ENCODE measurements at regions not wholly inside any gene's neighbourhood (a gene's known extent, or its start where the extent isn't known, plus 50 kb on each side); places are given as distances from the start of the nearest gene placed in this dataset.

DNA sequence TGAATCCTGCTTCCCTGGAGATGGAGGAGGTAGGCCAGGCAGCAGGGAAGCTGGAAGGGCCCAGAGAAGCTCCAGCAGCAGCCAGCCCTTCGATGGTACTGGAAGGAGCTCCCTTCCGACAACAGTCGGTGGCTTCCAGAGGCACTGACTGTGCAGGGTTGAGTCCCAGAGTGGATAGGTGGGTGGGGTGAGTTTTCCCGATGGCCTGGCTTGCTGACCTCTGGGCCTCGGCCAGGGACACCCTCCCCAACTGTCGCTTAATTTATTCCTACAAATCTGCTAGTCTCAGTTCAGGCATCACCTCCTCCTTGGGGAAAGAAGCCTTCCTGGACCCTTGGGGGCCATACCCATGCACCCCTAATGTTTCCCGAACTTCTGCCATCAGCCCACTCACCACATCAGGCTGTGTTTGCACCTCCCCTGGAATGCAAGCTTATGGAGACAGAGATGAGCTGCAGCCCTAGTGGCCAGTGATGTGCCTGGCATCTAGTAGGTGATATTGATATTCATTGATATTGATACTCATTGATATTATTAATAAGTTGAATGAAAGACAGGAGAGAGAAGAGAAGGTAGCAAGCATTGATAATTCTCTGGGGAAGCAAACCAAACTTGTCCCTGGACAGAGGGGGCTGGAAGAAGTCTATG is 104.6 kb upstream of the BOD1 start:
- DNase-seq = no peak

DNA sequence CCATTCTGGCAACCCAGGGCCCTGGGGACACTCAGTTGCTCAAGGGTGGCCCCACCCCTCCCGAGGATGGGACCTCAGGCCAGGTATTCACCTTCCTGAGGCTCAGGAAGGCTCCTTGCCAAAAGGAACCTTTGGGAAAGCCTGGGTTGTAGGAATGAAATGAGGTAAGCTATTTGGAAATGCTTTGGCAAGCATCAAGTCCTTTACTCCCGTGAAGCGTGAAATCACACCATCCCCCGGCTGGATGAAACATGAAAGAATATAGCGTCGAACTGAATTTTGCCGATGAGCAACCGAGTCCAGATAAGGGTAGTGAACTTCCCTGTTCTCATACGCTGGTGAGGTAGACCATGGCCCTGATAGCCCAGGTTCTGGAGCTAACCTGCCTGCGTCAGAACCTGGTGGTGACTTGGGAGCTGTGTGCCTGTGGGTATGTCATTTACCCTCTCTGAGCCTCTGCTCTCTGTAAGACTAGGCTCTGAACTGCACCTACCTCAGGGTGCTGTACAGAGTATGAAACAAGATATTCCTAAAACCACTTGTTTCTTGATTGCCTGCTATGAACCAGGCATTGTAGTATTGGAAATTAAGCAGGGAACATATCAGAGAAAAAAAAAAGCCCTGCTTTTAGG is 105.3 kb upstream of the BOD1 start:
- no peak for DNase-seq

DNA sequence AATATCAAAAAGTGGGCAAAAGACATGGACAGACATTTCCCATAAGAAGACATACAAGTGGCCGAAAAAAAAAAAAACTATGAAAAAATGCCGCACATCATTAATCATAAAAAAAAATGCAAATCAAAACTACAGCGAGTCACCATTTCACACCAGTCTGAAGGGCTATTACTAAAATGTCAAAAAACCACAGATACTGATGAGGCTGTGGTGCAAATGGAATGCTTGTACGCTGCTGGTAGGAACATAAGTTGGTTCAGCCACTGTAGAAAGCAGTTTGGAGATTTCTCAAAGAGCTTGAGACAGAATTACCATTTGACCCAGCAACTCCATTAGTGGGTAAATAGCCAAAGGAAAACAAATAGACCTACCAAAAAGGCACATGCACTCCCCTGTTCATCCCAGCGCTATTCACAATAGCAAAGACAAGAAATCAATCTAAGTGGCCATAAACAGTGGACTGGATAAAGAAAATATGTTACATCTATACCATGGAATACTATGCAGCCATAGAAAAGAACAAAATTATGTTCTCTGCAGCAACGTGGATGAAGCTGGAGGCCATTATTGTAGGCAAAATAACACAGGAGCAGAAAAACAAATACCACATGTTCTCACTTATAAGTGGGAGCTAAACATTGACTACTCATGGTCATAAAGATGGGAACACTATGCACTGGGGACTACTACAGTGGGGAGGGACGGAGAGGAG is 110.6 kb upstream of the BOD1 start:
- no peak for DNase-seq

DNA sequence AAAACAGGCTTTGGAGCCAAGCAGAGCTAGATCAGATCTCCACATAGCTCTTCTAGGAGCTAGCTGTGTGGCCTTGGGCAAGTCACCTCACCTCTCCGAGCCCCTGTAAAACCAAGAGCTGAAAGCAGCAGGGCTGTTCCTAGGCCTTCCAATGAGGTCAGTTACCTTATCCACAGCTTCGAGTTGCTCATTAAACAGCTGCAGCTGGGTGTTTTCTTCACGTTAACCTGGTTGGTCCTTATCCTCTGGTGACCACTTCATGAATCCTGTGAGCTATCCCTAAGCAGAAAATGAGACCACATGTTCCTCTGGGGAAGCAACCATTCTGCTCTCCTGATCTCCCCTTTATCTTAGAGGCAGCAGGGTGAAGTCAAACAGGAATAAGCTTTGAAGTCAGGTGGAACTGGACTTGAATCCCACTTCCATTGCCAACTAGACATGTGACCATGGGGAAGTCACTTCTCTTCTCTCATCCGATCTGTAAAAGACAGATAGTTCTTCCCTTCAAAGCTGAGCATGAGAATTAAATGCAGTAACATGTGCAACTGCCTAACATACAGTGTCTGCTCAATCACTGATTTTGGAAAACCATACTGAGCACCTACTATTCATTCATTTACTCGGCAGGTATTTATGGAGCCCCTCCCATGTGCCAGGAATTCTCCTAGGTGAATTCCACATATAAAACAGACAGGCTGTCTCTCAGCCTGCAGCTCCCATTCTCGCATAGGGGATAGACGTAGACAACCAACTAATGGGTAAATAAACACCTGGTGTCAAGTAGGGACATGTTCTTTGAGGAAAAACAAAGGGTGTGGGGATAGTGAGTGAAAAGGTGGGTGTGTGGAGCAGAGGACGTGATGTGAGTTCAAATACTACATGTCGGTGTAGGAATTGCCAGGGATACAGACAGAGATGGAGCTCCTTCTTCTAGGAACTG is 111.7 kb upstream of the BOD1 start:
- DNase-seq = no peak

DNA sequence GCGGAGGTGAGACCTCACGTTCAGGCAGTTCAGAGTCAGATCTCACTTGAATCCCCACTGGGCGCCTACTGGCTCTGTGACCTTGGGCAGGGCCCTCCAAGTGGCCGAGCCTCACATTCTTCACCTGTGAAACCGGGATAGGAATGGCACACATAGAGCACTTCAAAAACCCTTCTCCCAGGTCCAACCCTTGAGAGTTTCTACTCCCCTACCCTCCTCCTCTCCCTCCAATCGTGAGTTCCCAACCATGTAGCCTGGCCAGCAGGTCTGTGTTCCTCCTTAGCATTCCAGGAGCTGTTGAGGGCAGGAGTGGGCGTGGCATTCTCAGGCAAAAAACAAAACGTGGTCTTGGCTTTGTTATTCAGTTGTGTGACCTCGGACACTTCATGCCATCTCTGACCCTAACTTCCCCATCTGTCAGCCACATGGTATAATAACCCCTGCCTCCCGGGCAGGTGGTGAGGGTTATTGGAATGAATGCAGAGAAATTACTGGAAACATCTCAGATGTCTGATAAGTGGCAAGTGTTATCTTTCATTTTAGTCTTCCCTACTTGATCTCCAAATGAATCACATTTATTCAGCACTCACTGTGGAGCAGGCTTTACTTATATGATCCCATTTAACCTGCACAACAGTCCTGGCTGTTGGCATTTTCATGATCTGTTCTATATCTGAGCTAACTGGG is 112.8 kb upstream of the BOD1 start:
- no peak for DNase-seq

DNA sequence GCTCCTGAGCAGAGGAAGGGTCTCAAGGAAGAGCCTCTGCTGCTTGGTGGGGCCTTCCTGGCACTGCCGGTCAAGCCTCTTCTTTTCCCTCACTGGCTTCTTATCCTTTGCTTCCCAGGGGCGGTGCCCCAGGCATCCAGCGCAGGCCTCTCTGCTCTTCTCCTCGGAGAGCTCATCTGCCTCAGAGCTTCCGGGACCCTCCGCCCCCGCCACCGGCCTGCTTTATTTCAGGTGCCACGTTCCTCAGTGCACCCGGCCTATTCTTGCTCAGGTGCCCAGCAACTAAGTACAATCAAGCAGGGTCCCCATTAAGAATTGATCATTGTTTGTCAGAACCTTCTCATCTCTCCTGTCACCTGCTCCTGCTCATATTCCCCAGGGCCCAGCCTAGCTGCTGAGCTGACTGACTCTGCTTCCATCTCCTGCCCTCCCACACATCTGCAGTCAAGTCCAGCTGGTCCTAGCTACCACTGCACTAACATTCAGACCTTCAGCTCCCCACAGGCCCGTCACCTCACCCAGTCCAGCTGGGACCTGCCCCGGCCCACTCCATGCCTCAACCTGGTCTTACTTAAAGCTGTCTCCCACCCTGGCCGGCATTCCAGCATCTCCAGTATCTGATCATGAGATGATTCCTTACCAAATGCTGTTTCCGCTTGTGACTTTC is 114.3 kb upstream of the BOD1 start:
- DNase-seq = no peak

DNA sequence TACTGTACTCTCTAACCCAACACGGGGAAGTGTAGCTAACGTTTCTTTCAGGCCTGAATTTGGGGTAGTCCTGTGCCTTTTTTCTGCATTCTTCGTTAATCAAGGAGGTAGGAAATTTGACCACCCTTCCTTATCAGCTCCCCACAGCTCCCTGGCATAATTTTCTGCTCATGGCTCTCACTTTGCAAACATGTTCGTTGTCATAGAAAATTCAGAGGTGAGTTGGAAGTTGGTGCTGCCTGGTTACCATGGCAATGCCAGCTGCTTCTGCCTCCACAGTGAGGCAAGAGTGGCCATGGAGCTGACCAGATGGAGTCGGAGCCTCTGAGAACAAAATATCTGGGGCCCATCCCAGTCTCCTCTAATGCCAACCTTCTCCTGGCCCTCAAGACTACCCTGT is 116.6 kb upstream of the BOD1 start:
- DNase-seq = no peak

DNA sequence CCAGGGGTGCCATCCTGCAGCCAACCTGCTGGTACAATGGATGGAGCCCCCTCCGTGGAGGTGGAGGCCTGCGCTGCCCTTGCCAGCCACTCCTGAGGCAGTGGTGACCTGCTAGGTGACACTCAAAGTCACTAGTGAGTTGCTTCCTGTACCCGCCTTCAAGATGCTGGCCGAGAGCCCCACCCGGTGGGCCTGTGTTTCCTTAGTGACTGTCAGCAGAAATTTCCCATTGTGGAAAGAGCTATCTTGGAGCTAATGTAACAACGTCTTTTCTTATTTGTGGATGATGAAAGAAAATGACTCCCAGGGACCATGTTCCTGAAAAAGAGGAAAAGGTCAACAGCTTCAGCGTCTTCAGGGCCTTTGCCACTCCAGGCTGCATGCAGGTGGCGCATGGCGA is 117.0 kb upstream of the BOD1 start:
- no peak for DNase-seq

DNA sequence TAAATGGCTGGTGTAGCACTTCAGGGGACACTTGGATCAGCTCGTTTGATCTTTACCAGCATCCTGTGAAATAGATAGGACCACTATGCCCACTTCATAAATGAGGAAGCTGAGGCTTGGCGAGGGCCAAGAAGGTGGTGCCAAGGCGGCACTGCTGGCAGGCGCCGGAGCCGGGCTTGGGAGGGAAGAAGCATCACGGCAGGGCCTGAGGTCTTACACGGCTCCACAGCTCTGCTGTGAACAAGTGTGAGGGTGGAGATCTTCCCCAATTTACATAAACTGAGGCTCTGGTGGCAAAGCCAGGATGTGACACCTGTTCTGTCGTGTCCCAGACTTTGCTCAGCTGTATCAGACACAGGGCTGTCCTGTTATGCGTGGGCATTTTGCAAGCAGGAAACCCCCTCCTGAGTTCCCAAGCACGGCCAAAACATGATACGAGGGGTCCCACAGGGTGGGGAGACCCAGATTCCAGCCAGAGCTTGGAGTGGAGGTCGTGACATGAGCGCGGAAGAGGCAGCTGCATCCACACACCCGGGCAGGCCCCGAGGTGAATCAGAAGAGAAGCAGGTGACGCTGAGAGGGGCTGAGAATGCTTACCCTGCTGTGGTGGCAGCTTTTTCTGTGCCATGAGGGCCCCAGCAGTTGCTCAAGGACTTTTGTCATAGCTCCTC is 117.5 kb upstream of the BOD1 start:
- DNase-seq = no peak

DNA sequence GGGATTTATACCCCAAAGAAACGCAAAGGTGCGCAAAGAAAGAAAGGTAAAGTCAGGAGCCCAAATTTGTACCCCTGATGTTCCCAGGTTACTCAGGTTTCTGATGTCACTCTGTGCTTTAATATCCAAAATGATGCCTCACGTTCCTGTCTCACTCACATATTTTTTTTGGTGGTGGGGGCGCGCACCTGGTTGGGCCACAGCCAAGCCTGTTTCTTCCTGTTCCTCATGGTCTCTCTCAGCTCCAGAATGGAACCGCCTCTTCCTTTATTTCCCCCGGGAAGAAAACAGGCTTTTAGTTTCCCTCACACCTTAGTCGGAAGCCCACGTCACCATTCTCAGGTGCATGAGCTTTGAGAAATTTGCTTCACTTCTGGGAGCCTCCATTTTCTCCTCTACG is 118.3 kb upstream of the BOD1 start:
- no peak for DNase-seq

DNA sequence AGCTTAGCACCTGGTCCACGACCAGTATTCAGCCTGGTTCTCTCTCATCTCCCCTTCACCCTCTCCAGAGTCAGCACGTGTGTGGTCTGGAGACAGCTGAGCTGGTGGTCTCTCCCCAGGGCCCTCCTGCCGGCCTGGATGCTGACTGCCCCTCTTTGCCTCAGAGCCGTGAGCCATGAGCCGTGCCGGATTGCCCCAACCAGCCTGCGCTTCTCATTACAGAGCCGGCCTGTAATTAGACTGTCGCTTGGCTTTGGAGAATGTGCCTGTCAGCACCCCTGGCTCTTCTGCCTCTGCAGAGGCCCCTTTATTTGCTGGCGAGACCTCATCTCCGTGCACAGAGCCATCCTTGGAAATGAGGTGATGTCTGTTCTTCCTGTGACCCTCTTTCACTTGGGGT is 118.7 kb upstream of the BOD1 start:
- DNase-seq = no peak

DNA sequence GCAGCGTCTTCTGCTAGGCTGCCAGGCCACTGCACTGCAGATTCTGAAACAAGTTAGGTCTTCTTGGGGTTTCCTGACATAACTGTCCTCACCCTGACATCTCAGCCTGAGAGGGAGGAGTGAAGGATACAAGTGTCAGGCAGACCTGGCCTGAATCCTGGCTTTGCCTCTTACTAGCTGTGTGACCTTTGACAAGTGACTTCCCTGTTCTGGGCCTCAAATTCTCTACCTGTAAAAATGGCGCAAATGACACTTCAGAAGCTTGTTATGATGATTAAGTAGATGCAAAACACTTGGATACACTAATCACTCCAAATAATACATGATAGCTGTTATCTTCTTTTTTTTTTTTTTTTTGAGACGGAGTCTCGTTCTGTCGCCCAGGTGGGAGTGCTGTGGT is 119.2 kb upstream of the BOD1 start:
- no peak for DNase-seq

DNA sequence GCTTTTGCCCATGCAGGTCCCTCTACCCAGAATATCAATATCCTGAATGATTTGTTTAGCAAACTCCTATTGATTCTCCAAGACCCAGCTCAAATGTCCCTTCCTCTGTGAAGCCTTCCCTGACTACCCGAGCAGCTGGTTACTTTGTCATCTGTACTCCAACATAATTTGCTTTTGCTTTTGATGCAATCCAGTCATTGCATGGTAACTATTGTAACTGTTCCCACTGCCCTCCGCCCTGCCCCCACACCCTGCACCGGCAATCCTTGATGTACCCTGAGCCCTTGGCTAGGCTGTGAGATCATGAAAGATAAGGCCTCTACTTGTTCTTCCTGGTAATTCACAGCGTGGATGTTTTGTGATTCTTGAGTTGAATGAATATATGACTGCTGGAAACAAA is 119.9 kb upstream of the BOD1 start:
- no peak for DNase-seq

DNA sequence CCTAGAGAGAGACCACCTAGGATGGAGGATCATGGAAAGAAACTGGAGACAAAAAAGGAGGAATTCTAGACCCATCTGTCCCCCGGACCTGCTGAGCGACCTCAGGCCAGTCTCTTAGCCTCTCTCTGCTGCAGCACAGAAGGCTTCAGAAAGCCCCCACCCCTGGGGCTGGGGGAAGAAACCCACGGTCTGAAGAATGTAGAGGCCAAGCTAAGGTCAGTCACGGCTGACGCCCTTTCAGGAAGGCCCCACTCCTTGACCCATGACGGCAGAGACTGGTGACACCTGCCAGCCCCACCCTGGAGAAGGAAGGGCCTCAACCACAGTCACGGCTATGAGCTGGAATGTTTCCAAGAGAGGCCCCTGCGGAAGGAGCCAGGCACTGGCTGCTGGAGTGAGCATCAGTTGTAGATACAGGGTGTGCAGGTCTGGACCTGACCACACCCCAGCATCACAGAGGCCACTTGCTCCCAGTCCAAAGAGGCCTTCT is 120.5 kb upstream of the BOD1 start:
- DNase-seq = no peak

DNA sequence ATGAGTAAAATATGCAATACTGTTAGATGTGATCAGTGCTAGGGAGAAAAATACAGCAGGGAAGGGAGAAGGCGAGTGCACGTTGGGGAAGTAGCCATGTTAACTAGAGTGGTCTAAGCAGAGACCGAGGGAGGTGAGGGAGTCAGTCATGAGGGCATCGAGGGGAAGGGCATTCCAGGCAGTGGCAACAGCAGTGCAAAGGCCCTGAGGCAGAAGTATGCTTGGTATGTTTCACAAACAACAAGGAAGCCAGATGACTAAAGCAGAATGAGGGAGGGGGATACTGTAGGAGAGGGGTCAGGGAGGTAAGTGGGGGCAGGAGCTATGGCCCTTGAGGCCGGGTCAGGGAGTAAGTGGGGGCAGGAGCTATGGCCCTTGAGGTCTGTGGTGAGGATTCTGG is 123.3 kb upstream of the BOD1 start:
- DNase-seq = no peak

DNA sequence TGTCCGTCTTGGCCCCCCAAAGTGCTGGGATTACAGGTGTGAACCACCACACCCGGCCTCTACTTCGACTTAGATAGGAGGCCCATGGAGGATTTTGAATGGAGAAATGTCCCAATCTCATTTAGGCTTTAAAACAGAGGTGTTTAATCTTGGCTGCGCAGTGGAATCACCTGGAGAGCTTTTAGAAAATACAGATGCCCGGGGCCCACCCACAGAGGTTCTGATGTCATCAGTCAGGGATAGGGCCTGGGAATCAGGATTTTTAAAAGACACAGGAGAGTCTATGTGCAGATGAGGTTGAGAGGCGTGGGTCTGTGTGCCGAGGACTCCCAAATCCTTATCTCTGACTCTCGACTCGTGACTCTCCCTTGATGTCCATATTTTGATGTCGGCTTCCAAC is 124.0 kb upstream of the BOD1 start:
- no peak for DNase-seq

DNA sequence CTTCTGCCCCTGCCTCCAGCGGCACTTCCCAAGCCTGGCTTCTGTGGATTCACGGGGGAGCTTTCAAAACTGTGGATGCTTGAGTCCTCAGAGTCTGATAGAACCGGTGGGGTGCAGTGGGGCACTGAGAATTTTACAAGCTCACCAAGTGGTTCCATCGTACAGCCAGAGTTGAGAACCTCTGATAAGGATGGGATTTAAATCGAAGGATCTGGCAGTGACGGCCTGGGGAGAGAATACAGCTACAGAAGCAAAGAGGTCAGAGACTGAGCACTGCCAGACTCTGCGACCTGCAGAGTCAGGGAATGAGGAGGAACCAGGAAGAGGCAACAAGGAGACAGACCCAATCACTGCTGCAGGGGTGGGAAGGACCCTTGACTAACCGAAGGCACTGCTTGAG is 124.6 kb upstream of the BOD1 start:
- no peak for DNase-seq

DNA sequence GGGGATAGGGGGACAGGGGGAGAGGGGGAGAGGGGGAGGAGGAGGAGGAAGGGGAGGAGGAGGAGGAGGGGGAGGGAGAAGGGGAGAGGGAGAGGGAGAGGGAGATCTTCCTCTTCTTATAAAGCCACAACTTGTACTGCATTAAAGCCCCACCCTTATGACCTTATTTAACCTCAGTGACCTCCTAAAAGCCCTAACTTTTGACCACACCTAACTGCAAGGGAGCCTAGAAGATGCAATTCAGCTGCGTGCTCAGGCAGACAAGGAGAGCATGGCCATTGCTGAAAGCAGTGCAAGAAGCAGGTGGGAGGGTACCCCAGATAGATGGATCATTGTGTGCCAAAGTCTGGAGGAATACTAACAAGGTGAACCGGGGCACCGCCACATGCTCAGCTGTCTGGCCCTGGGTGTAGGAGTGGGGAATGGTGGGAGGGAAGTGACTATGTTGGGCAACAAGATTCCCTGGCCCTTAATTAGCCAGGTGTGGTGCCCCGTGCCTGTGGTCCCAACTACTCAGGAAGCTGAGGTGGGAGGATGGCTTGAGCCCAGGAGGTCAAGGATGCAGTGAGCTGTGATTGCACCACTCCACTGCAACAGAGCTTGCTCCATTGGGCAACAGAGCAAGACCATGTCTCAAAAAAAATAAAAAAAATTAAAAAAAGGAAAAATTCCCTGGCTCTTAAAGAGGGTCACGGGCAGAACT is 125.4 kb upstream of the BOD1 start:
- DNase-seq = no peak

DNA sequence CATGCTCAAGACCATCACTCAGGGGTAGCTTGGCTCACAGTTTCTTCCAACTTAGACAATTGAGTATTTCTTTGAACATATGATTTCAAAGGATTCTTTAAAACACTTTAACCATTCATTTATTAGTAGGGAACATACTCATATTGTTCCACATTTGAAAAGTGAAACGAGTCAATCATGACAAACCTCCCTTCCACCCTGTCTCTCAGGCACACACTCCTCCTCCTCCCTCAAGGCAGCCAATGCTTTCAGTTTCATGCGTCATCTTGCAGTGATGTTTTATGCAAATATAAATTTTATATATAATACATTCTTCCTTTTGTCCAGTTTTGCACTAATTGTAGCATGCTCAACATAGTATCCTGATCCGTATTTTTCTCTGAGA is 126.0 kb upstream of the BOD1 start:
- DNase-seq = no peak

DNA sequence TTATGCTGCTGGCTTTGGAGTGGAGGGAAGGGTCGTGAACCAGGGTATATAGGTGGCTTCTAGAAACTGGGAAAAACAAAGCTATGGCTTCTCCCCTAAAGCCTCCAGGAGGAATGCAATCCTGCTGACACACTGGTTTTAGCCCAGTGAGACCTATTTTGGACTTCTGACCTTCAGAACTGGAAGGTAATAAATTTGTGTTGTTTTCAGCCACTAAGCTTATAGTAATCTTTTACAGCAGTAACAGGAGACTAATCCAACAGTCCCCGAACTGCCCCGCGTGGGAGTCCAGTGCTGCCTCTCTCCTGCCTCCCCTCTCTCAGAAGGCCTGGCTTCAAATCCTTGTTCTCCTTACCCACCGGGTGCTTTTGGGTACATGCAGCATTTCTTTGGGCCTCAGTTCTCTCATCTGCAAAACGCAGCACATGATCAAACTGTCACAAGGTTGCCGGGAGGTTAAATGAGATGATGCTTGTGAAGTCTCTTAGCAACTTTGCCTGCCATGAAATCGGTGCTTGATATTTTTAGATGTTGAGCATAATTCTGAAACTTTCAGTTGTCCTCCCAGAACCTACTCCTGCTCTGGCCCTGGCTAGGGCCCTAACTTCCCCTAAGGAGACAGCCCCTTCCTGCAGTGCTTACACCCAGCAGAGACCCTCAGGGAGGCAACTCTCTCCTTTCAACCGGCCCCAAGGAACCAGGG is 127.3 kb upstream of the BOD1 start:
- DNase-seq = no peak

Data from stimulated activated CD4-positive, alpha-beta T cell treated with anti-CD3 and anti-CD28 coated beads, Interleukin-4, amount 100 ng/mL, for 24 hours (primary cell).